ENCODE measurements at regions not wholly inside any gene's neighbourhood (a gene's known extent, or its start where the extent isn't known, plus 50 kb on each side); places are given as distances from the start of the nearest gene placed in this dataset. TPM values are rescaled to one million over a fixed set of nuclear protein-coding genes. Genes with fewer than 3 reads are reported as not detected.
"Not testable (repeated sequence)": the region's sequence is repeated elsewhere in the genome, so short reads cannot be mapped to it uniquely, and the experiment has no call there.

DNA sequence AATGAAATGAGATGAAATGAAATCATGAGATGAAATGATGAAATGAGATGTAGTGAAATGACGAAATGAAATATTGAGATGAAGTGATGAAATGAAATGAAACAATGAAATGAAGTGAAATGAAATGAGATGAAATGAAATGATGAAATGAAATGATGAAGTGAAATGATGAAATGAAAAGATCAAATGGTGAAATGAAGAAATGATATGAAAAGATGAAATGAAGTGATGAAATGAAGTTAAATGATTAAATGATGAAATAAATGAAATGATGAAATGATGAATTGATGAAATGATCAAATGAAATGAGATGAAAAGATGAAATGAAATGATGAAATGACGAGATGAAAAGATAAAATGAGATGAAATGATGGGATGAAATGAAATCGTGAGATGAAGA, 132.3 kb upstream of the TP53TG3D start:
- H3K9ac ChIP-seq (ENCODE audit: low read depth, low read length); H3K36me3 ChIP-seq (ENCODE audit: insufficient read depth, low read length); H3K27me3 ChIP-seq (ENCODE audit: control insufficient read depth, insufficient read depth, low read length); H3K4me2 ChIP-seq (ENCODE audit: low read length); H3K9me3 ChIP-seq (replicated peaks; ENCODE audit: low read length); H3K4me1 ChIP-seq (ENCODE audit: control insufficient read depth, insufficient read depth, low read length); H3K4me3 ChIP-seq (ENCODE audit: low read length): not testable (repeated sequence)

DNA sequence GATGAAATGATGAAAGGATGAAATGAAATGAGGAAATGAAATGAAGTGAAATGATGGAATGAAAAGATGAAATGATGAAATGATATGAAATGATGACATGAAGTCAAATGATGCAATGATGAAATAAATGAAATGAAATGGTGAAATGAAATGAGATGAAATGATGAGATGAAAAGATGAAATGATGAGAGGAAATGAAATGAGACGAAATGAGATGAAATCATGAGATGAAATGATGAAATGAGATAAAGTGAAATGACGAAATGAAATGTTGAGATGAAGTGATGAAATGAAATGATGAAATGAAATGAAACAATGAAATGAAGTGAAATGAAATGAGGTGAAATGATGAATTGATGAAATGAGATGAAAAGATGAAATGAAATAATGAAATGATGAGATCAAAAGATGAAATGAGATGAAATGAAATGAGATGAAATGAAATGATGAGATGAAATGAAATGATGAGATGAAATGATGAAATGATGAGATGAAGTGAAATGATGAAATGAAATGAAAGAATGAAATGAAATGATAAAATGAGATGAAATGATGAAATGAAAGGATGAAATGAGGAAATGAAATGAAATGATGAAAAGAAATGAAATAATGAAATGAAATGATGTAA, 131.7 kb upstream of the TP53TG3D start:
- H3K4me3 ChIP-seq (ENCODE audit: low read length); H3K4me1 ChIP-seq (ENCODE audit: control insufficient read depth, insufficient read depth, low read length); H3K9me3 ChIP-seq (replicated peaks; ENCODE audit: low read length); H3K4me2 ChIP-seq (ENCODE audit: low read length); H3K36me3 ChIP-seq (ENCODE audit: insufficient read depth, low read length); H3K9ac ChIP-seq (ENCODE audit: low read depth, low read length); H3K27me3 ChIP-seq (ENCODE audit: control insufficient read depth, insufficient read depth, low read length): not testable (repeated sequence)

DNA sequence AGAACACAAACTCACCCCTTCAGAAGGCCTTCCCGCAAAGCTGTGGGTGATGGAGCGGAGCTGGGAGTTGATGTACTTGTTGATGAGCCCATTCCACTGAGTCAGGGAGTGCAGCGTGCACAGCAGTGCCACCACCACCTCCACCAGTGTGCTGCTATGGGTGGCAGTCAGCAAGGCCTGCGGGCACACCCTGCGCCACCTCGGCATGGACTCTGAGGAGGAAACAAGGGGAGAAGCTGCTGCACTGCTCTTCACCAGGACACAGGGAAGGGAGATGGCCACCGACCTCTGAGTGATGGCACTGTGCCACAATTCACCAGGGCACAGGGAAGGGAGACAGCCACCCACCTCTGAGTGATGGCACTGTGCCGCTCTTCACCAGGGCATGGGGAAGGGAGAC, 100.7 kb upstream of the TP53TG3D start:
- H3K36me3 ChIP-seq (ENCODE audit: insufficient read depth, low read length); H3K4me3 ChIP-seq (ENCODE audit: low read length); H3K27me3 ChIP-seq (ENCODE audit: control insufficient read depth, insufficient read depth, low read length); H3K9me3 ChIP-seq (replicated peaks; ENCODE audit: low read length); H3K4me2 ChIP-seq (ENCODE audit: low read length); H3K4me1 ChIP-seq (ENCODE audit: control insufficient read depth, insufficient read depth, low read length); H3K9ac ChIP-seq (ENCODE audit: low read depth, low read length): not testable (repeated sequence)

DNA sequence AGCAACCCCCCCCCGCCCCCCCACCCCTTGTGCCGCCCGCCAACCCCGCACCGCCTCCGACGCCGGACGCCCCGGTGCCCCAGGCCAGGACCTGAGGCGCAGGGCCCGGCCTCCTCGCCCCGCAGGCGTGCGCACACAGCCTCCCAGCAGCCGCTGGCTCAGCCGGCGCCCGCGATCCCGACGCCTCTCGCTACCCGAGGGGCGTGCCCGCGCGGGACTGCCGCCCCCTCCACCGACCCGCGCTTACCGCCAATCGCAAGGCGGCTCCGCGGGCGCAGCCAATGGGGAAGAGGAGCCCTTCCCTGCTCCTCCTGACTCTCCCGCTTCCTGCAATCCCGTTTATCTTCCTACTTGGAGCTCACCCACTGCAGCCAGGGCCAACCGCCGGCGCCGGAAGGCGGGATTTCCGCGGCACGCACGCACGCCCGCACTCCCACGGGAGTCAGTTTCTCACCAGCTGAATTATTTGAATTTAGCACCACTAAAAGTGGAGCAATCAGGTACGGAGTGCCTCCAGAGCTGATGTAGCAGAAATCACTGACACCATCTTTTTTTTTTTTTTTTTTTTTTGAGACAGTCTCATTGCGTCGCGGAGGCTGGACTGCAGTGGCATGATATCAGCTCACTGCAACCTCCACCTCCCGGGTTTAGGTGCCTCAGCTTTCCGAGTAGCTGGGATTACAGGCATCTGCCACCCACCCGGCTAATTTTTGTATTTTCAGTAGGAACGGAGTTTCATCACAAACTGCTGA, 65.0 kb upstream of the TP53TG3D start:
- not testable (repeated sequence) for H3K4me1 ChIP-seq (ENCODE audit: control insufficient read depth, insufficient read depth, low read length); H3K36me3 ChIP-seq (ENCODE audit: insufficient read depth, low read length); H3K9me3 ChIP-seq (replicated peaks; ENCODE audit: low read length); H3K9ac ChIP-seq (ENCODE audit: low read depth, low read length); H3K4me2 ChIP-seq (ENCODE audit: low read length); H3K27me3 ChIP-seq (ENCODE audit: control insufficient read depth, insufficient read depth, low read length); H3K4me3 ChIP-seq (ENCODE audit: low read length)

DNA sequence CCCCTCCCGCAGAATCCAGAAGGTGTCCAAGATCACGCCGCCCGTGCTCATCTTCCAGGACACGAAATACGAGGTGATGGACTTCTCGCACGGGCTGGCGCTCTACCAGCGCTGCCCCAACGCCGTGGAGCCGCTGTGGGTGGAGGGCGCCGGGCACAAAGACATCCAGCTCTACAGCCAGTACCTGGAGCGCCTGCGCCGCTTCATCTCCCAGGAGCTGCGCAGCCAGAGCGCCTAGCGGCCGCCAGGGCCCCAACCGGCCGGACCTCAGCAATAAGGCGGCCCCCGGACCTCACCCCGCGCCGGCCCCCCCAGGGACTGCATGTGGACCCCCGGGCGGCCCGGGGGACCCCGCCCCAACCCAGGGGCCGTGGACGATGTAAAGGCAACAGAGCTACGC, 50.5 kb upstream of the TP53TG3D start:
- not testable (repeated sequence) for H3K27me3 ChIP-seq (ENCODE audit: control insufficient read depth, insufficient read depth, low read length); H3K9ac ChIP-seq (ENCODE audit: low read depth, low read length); H3K36me3 ChIP-seq (ENCODE audit: insufficient read depth, low read length); H3K4me1 ChIP-seq (ENCODE audit: control insufficient read depth, insufficient read depth, low read length); H3K4me3 ChIP-seq (ENCODE audit: low read length); H3K4me2 ChIP-seq (ENCODE audit: low read length); H3K9me3 ChIP-seq (replicated peaks; ENCODE audit: low read length)

Small RNA genes lying in the stretch of these regions (small RNA-seq; reads per million reads assigned to genes)
- gene AC133485.4, result not detected
- gene AC142381.2, result not detected
- not detected for gene IGHV1OR16-3
- not detected for gene IGHV3OR16-9

All from skeletal muscle satellite cell (primary cell).